GM21786 (cell line): ENCODE measurements at regions not wholly inside any gene's neighbourhood (a gene's known extent, or its start where the extent isn't known, plus 50 kb on each side); places are given as distances from the start of the nearest gene placed in this dataset.
"Not testable (repeated sequence)": the region's sequence is repeated elsewhere in the genome, so short reads cannot be mapped to it uniquely, and the experiment has no call there.

ENCODE experiments used
- ATAC-seq: cut with Tn5 transposase; IDR thresholded peaks from one replicate; pipeline ENCODE4 v1.9.1; 2021; ENCODE audit not compliant: unreplicated experiment

GRCh38 chr13:19362946-19363510 lies 181.4 kb upstream of the TUBA3C start:
- ATAC-seq, result no peak

DNA sequence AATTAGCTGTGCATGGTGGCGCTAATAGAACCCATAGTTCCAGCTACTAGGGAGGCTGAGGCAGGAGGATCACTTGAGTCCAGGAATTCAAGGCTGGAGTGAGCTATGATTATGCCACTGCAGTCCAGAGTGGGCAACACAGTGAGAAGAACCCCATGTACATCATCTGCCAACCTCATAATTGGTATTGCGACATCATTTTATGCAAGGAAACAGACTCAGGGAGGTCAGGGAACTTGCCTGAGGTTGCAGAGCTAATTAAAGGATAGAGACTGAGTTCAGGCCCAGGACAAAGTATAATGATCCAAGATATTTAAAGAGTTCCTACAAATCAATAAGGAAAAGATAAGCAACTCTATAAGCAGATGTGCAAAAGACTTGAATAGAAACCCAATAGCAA lies 178.1 kb upstream of the TUBA3C start:
- ATAC-seq, result not testable (repeated sequence)

DNA sequence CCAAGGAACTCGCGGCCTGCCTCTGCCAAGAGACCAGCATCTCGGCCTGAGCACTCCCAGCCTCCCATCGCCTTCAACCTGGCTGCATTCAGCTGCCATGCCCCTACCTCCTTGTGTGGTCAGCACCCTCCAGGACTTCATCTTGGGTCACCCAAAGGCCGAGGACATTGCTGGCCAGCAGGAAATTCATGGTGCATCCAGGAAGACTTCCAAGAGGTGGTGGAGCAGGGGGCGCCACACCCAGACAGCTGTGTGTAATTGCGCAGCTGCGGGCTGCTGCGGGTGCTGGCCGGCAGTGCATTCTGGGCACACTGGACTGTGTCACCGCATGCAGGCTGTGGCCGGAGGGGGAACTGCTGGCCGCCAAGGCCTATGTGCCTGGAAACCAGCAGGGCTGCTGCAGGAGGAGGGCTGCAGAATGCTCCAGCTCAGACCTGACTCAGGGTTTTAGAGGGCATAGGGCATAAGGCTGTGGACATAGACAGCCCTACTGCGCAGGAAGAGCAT lies 164.3 kb upstream of the TUBA3C start:
- ATAC-seq, result no peak

- ATAC-seq, result no peak
Measured at GRCh38 chr13:19345158-19345557, 163.5 kb upstream of the TUBA3C start.

DNA sequence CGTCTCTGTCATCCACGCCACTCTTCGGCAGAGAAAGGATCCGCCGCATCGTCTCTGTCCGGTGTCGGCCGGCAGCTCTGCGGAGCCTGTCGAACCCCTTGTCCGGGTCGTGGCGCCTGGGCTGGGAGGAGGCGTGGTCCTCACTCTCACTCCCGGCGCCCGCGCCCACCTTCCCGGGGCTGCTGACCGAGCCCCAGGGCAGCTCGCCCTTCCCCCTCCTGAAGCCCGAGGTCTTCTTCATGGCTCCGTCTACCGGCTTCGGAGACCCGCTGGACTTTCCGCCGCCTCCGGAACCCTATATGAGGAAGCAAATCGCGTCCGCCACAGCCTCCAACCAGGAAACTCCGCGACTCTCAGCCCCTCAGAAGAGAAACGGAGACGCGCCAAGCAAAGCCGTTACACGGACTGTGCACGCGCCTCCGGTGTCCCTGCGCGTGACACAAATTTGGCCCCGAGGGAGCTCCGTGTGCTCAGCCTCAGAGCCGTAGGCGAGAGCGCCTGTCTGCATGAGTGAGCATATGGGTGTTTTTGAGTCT lies 163.0 kb upstream of the TUBA3C start:
- peak; percentile 55 for ATAC-seq

- no peak for ATAC-seq
Measured at GRCh38 chr13:19332378-19332777, 150.8 kb upstream of the TUBA3C start.

DNA sequence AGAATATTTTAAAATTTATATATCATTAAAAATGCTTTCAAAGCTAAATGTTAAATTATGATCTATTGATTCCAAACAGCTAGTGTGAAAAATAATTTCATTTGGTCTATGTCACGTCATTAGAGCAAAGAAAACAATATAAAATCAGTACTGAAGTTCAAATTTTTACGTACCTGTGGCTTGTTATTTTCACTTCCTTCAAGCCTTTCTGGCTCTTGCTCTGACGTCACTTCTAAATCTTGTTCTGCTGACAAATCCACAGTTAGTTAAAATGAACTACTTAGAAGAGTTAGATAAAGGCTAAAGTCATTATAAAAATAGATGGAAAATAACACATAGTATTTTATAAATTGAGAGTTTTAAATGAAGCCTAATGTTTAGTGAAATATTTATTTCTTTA lies 147.7 kb upstream of the TUBA3C start:
- no peak for ATAC-seq

DNA sequence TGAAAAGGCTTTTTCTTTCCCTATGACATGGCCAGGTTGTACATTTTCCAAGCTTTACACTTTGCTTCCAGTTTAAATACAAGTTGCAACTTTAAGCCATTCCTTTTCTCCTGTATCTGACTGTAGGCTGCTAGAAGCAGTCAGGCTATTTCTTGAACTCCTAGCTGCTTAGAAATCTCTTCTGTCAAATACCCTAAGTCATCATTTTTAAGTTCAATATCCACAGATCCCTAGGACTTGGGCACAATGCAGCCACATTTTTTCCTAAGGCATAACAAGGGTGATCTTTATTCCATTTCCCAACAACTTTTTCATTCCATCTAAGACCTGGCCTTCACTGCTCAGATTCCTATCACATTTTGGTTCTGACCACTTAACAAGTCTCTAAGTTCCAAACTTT lies 142.7 kb upstream of the TUBA3C start:
- no peak for ATAC-seq

- no peak for ATAC-seq
Measured at GRCh38 chr13:19321222-19321621, 139.6 kb upstream of the TUBA3C start.

DNA sequence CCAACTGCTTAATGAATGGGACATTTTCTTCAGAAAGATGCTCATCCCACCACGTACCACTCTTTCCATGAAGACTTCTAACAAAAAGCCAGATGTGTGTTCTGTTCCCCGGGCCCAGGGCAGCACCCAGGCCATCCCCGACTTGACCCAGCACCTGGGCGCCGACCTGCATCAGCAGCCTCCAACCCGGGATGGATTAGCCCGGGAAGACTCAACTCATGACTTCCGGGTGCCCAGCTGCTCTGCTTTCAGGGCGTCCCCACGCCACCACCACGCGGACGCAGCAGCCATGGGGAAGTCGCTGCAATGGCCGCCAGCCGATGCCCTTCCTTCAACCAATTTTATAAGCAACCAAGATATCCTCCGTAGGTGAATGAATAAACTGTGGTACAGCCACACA lies 123.8 kb upstream of the TUBA3C start:
- no peak for ATAC-seq

- no peak for ATAC-seq
Measured at GRCh38 chr13:19289180-19289579, 107.6 kb upstream of the TUBA3C start.

DNA sequence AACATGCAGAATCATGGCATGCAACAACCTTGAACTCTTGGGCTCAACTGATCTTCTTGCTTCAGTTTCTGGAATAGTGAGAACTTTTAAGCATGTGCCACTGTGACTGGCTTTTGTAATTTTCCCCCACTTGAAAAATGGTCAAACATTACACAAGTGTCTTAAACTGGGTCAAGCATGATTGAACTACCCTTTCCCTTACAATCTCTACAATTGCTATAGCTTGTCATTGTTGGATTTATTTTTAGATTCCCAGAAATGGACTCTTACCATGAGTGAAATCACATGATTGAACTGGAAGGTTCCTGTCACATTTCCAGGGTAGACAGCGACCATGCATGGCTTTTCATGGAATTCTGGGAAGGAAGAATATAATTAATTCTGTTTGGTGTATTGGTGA lies 102.2 kb upstream of the TUBA3C start:
- no peak for ATAC-seq

DNA sequence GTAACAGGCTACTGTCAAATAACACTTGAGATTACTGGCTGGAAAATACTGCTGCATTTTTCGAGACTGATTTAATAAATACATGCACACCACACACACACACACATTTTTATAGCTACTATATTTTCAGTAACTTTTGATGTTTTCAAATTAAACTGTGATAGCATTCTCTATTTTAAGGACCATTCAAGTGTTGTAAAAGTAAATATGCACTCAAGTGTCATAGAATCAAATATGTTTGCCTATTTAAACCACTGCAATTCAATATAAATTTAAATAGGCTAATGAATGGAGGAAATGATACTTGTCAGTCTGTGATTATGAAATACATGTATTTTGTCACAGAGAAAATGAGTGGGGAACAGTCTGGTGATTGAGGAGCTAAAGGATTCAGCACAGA lies 86.7 kb upstream of the TUBA3C start:
- no peak for ATAC-seq

DNA sequence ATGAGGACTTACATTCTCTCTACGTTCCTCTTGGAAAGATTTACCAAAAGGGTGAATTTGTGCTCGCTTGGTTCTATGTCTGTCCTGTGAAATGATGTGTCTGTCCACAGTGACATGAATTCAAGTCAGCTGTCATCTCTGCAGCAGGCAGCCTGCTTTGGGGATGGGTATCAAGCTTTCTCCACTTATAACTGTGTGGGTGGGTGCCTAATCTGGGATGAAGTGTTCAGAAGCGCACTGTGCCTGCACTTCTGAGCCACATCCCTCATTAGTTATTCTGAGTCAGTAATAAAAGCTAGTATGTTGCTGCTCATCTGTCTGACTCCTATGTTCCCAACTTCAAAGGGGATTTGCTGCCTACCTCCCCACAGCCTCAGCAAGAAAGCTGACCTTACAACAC lies 86.1 kb upstream of the TUBA3C start:
- ATAC-seq, result no peak

- no peak for ATAC-seq
Measured at GRCh38 chr13:19266979-19267378, 85.4 kb upstream of the TUBA3C start.

GRCh38 chr13:19264711-19265110 lies 83.1 kb upstream of the TUBA3C start:
- no peak for ATAC-seq

DNA sequence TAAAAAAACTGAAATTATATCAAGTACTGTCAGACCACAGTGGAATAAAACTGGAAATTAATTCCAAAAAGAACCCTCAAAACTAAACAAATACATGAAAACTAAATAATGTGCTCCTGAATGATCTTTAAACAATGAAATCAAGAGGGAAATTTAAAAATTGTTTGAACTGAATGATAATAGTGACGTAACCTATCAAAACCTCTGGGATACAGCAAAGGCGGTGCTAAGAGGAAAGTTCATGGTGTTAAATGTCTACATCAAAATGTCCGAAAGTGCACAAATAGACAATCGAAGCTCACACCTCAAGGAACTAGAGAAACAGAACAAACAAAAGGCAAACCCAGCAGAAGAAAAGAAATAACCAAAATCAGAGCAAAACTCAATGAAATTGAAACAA lies 70.8 kb upstream of the TUBA3C start:
- no peak for ATAC-seq

DNA sequence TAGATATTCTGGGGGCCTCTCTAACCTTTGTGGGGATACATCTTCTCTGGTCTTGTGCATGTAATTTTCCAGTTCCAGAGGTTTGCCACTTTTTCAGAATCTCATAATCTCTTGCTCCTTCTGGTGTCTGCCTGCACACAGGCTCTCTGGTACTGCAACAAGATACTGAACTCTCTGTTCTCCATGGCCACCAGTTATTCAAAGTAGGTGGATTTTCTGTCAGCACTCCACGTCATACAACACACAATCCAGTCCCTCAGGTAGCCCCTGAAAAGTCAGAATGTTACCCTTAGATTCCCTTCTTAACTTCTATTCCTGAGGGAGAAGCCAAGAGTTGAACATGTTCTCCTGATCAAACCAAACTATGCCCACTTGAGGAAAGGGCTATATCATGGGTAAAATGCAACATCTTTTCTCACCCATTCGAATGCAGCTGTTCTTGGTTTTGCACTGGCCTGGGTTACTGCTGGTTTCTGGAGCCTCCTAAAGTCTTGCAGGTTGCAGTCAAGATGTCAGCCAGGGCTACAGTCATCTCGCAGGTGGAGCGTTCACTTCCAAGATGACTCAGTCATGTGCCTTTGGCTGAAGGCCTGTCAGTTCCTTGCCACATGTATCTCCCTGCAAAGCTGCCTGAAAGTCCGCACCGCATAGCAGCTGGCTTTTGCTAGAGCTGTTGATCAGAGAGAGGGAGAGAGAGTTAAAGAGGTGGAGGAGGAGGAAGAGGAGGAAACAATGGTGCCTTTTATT lies 57.7 kb upstream of the TUBA3C start:
- peak; percentile 65 for ATAC-seq
